H1 (cell line): ENCODE measurements at regions not wholly inside any gene's neighbourhood (a gene's known extent, or its start where the extent isn't known, plus 50 kb on each side); places are given as distances from the start of the nearest gene placed in this dataset.

ENCODE experiments used
- POLR2AphosphoS5 ChIP-seq: IDR thresholded peaks from 2 replicates; pipeline ENCODE4 v1.6.1; 2011; ENCODE audit warnings: low read depth, low read length
- USF2 ChIP-seq: IDR thresholded peaks from 2 replicates; pipeline ENCODE4 v1.6.1; 2011; ENCODE audit warnings: low read length, improper control_type of control experiment

GRCh38 chr17:79539944-79540705, 70.7 kb downstream of the RBFOX3 start (continued):
- TF ChIP-seq USF2: no peak
- no peak for TF ChIP-seq POLR2AphosphoS5
